Prostate gland (tissue), 2 donors: ENCODE measurements at regions not wholly inside any gene's neighbourhood (a gene's known extent, or its start where the extent isn't known, plus 50 kb on each side); places are given as distances from the start of the nearest gene placed in this dataset.
"Not testable (repeated sequence)": the region's sequence is repeated elsewhere in the genome, so short reads cannot be mapped to it uniquely, and the experiment has no call there.

Source experiments
- POLR2A ChIP-seq: fragments of 450-650 bp; IDR thresholded peaks from one replicate; pipeline ENCODE4 v1.6.1; 2016; ENCODE audit warnings: antibody characterized with exemption, mild to moderate bottlenecking
- TF ChIP-seq, protein P1 (sequence below), 4 experiments: fragments of 200-600 bp in 2 of 4; fragments of 450-650 bp in 2 of 4; sonication (generic) in 2 of 4; IDR thresholded peaks; 1 replicate in 3 of 4; 2 replicates in 1 of 4; pipeline ENCODE4 v1.5.1; 2016 to 2019; ENCODE audit warnings: antibody characterized with exemption in 4 of 4, mild to moderate bottlenecking in 2 of 4, moderate library complexity in 2 of 4

DNA sequence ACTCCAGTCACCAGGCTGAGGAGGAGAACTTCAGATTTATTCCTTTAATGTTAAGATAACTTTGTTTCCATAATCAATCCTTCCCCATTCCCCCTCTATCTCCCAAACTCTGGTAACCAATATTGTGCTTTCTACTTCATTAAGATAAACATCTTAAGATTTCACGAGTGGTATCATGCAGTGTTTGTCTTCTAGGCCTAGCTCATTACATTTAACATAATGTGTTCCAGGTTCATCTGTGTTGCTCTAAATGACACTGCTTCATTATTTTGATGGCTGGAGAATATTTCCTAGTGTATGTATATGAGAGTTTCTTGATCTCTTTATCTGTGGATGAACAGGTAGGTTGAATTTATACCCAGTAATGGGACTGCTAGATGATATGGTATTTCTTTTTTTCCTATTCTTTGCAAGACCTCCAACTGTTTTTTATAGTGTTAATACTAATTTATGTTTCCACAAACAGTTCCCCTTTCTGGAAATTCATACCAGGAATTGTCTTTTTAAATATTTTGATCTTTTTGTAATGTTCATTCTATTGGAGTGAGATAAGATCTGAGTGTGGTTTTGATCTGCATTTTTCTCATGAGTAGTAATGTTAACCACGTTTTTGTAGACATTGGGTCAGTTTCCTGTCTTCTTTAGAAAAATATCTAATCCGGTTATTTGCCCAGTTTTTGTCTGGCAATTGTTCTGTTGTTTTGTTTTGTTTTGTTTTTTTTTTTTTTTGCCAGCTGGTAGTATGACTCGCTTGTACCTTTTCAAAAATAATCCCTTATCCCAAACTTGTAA lies 97.3 kb downstream of the POTEH start:
- TF ChIP-seq, protein P1, sequence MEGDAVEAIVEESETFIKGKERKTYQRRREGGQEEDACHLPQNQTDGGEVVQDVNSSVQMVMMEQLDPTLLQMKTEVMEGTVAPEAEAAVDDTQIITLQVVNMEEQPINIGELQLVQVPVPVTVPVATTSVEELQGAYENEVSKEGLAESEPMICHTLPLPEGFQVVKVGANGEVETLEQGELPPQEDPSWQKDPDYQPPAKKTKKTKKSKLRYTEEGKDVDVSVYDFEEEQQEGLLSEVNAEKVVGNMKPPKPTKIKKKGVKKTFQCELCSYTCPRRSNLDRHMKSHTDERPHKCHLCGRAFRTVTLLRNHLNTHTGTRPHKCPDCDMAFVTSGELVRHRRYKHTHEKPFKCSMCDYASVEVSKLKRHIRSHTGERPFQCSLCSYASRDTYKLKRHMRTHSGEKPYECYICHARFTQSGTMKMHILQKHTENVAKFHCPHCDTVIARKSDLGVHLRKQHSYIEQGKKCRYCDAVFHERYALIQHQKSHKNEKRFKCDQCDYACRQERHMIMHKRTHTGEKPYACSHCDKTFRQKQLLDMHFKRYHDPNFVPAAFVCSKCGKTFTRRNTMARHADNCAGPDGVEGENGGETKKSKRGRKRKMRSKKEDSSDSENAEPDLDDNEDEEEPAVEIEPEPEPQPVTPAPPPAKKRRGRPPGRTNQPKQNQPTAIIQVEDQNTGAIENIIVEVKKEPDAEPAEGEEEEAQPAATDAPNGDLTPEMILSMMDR (IDR thresholded peaks at IDR 0.05): not testable (repeated sequence)
- not testable (repeated sequence) for TF ChIP-seq POLR2A
